H1 (cell line): ENCODE measurements at regions not wholly inside any gene's neighbourhood (a gene's known extent, or its start where the extent isn't known, plus 50 kb on each side); places are given as distances from the start of the nearest gene placed in this dataset.

Experiments
- CTCF ChIA-PET: fragments of 300-600 bp; sonication (Branson Sonifier 250); formaldehyde crosslinking; loops from one replicate; lab custom pipeline; 2021; ENCODE audit not compliant: partially characterized antibody; lab: Charles Lee
- POLR2A ChIA-PET: fragments of 300-600 bp; sonication (Branson Sonifier 250); formaldehyde crosslinking; loops from one replicate; lab custom pipeline; 2021; ENCODE audit warnings: inconsistent platforms; ENCODE audit not compliant: partially characterized antibody; lab: Charles Lee
- DNase-seq, 2 experiments: peaks; one replicate each; pipeline versions ENCODE4 v3.0.0 to v3.0.0-alpha.2; 2010 to 2022; ENCODE audit warnings: low spot score in 2 of 2, low read depth in 1 of 2, mixed read lengths in 1 of 2
- FAIRE-seq: peaks from 2 replicates; lab custom pipeline; 2011; peaks lifted over from hg19 to GRCh38; lab: Jason Lieb, UNC
- H2AFZ ChIP-seq: 2 replicates; pipeline ENCODE4 v1.8.1; 2012; ENCODE audit warnings: low read length, inconsistent platforms
- H2AK5ac ChIP-seq: 2 replicates; pipeline ENCODE4 v1.6.1; 2013; ENCODE audit warnings: low read depth, low read length
- H2BK120ac ChIP-seq: replicated peaks from 2 replicates; pipeline ENCODE3; 2013; ENCODE audit warnings: low read depth, low read length, inconsistent platforms
- H2BK12ac ChIP-seq: 2 replicates; pipeline ENCODE4 v1.6.1; 2013; ENCODE audit warnings: low read depth, low read length
- H2BK15ac ChIP-seq: 2 replicates; pipeline ENCODE4 v1.6.1; 2013; ENCODE audit warnings: low read length
- H2BK20ac ChIP-seq: 2 replicates; pipeline ENCODE4 v1.6.1; 2013; ENCODE audit warnings: low read length
- H2BK5ac ChIP-seq: 2 replicates; pipeline ENCODE4 v1.6.1; 2013; ENCODE audit warnings: low read depth, low read length
- H3K14ac ChIP-seq: 2 replicates; pipeline ENCODE4 v1.6.1; 2013; ENCODE audit warnings: inconsistent platforms; ENCODE audit not compliant: insufficient read length
- H3K18ac ChIP-seq: 2 replicates; pipeline ENCODE4 v1.6.1; 2013; ENCODE audit warnings: low read length; ENCODE audit errors: extremely low read depth
- H3K23ac ChIP-seq: 2 replicates; pipeline ENCODE4 v1.6.1; 2013; ENCODE audit warnings: inconsistent platforms; ENCODE audit not compliant: insufficient read length
- H3K23me2 ChIP-seq: 2 replicates; pipeline ENCODE4 v1.6.1; 2013; ENCODE audit warnings: low read depth, low read length
- H3K27ac ChIP-seq: 2 replicates; pipeline ENCODE4 v1.6.1; 2011; ENCODE audit warnings: low read depth, low read length, inconsistent platforms
- H3K27me3 ChIP-seq, 4 experiments: replicated peaks in 1 of 4; 1 replicate in 1 of 4; 2 replicates in 3 of 4; pipeline versions ENCODE4 v1.6.1 to v1.8.1; 2011 to 2013; ENCODE audit warnings: low read length in 3 of 4, mild to moderate bottlenecking in 3 of 4, inconsistent platforms in 2 of 4, mixed read lengths in 2 of 4, moderate library complexity in 1 of 4; ENCODE audit not compliant: control insufficient read depth in 3 of 4, insufficient read depth in 3 of 4; ENCODE audit errors: extremely low read depth in 1 of 4
- H3K36me3 ChIP-seq, 4 experiments: 2 replicates each; pipeline versions ENCODE4 v1.6.1 to v1.8.1; 2011 to 2013; ENCODE audit warnings: mild to moderate bottlenecking in 4 of 4, low read length in 3 of 4, moderate library complexity in 2 of 4, control low read depth in 1 of 4, inconsistent platforms in 1 of 4; ENCODE audit not compliant: insufficient read depth in 4 of 4, control insufficient read depth in 2 of 4
- H3K4ac ChIP-seq: replicated peaks from 2 replicates; pipeline ENCODE3; 2013; ENCODE audit warnings: low read length, low read depth, mixed read lengths, inconsistent platforms; ENCODE audit not compliant: insufficient read length
- H3K4me1 ChIP-seq, 4 experiments: replicated peaks in 1 of 4; 1 replicate in 1 of 4; 2 replicates in 3 of 4; pipeline versions ENCODE4 v1.6.1 to v1.8.1; 2011 to 2013; ENCODE audit warnings: low read length in 3 of 4, inconsistent platforms in 2 of 4, mixed read lengths in 1 of 4; ENCODE audit not compliant: insufficient read depth in 4 of 4, control insufficient read depth in 3 of 4
- H3K4me2 ChIP-seq, 2 experiments: 2 replicates each; pipeline versions ENCODE4 v1.6.1 to v1.8.1; 2011 to 2013; ENCODE audit warnings: low read depth in 2 of 2, low read length in 2 of 2, control low read depth in 1 of 2, inconsistent platforms in 1 of 2, mild to moderate bottlenecking in 1 of 2; ENCODE audit not compliant: insufficient read depth in 1 of 2
- H3K4me3 ChIP-seq, 4 experiments: fragments of 200-600, 300-600 bp in 1 of 4; sonication (generic), shearing (Covaris generic), sonication (Bioruptor Twin) in 1 of 4; 2 replicates each; pipeline versions ENCODE4 v1.5.1 to v1.8.1; 2011 to 2016; ENCODE audit warnings: low read length in 4 of 4, low read depth in 3 of 4, control low read depth in 2 of 4, inconsistent platforms in 2 of 4, mild to moderate bottlenecking in 2 of 4, mixed read lengths in 1 of 4, moderate library complexity in 1 of 4; ENCODE audit not compliant: insufficient read depth in 2 of 4; ENCODE audit errors: extremely low read depth in 1 of 4
- H3K56ac ChIP-seq: replicated peaks from 2 replicates; pipeline ENCODE3; 2013; ENCODE audit warnings: low read depth, mild to moderate bottlenecking, mixed read lengths, low read length, inconsistent platforms; ENCODE audit not compliant: insufficient read length
- H3K79me1 ChIP-seq: 2 replicates; pipeline ENCODE4 v1.6.1; 2013; ENCODE audit warnings: low read depth, low read length, control low read depth
- H3K79me2 ChIP-seq, 2 experiments: 2 replicates each; pipeline versions ENCODE4 v1.6.1 to v1.8.1; 2012 to 2013; ENCODE audit warnings: low read length in 2 of 2, mild to moderate bottlenecking in 2 of 2, inconsistent platforms in 1 of 2; ENCODE audit not compliant: insufficient read depth in 2 of 2, control insufficient read depth in 1 of 2
- H3K9ac ChIP-seq, 4 experiments: replicated peaks in 1 of 4; 1 replicate in 1 of 4; 2 replicates in 3 of 4; pipeline versions ENCODE4 v1.6.1 to v1.8.1; 2011 to 2013; ENCODE audit warnings: low read depth in 3 of 4, low read length in 3 of 4, control low read depth in 2 of 4, mild to moderate bottlenecking in 2 of 4, moderate library complexity in 2 of 4, inconsistent platforms in 1 of 4; ENCODE audit errors: extremely low read depth in 1 of 4
- H3K9me3 ChIP-seq, 2 experiments: 2 replicates each; pipeline versions ENCODE4 v1.6.1 to v1.8.1; 2012 to 2013; ENCODE audit warnings: mild to moderate bottlenecking in 2 of 2, moderate library complexity in 2 of 2, control low read depth in 1 of 2, inconsistent platforms in 1 of 2, low read depth in 1 of 2, low read length in 1 of 2, mixed read lengths in 1 of 2; ENCODE audit not compliant: insufficient read depth in 2 of 2
- H4K20me1 ChIP-seq, 2 experiments: replicated peaks in 1 of 2; 2 replicates each; pipeline versions ENCODE3 to v1.8.1; 2011 to 2013; ENCODE audit warnings: inconsistent platforms in 2 of 2, low read length in 2 of 2, mild to moderate bottlenecking in 1 of 2; ENCODE audit not compliant: insufficient read depth in 2 of 2, control insufficient read depth in 1 of 2
- H4K5ac ChIP-seq: 2 replicates; pipeline ENCODE4 v1.6.1; 2013; ENCODE audit warnings: low read length, low read depth, mixed read lengths, inconsistent platforms; ENCODE audit not compliant: insufficient read length
- H4K8ac ChIP-seq: 2 replicates; pipeline ENCODE4 v1.8.0; 2013; ENCODE audit warnings: mild to moderate bottlenecking, moderate library complexity, low read length, inconsistent platforms; ENCODE audit not compliant: insufficient read depth; ENCODE audit errors: extremely low read depth
- H4K91ac ChIP-seq: replicated peaks from 2 replicates; pipeline ENCODE3; 2013; ENCODE audit warnings: low read length, mixed read lengths, inconsistent platforms; ENCODE audit not compliant: insufficient read length
- POU5F1 ChIP-seq: IDR thresholded peaks from 2 replicates; pipeline ENCODE4 v1.6.1; 2011; ENCODE audit warnings: low read depth, mild to moderate bottlenecking, low read length, moderate library complexity
- WGBS, 2 experiments: shearing (Covaris generic) in 1 of 2; methylation state at CpG; one replicate each; pipeline versions ENCODE4 v1.1.6 to v1.1.7; 2013 to 2015; ENCODE audit warnings: low lambda C conversion rate in 2 of 2, mixed read lengths in 2 of 2, inconsistent platforms in 1 of 2, low coverage in 1 of 2, missing lambda C conversion rate in 1 of 2; ENCODE audit not compliant: insufficient replicate concordance in 2 of 2, insufficient coverage in 1 of 2, insufficient read length in 1 of 2; ENCODE audit errors: extremely low coverage in 1 of 2, missing lambda C conversion rate in 1 of 2; 5-methylcytosine and 5-hydroxymethylcytosine counted together

GRCh38 chr11:128219731-128220120 lies 367.6 kb downstream of the ETS1 start:
- no peak overlapping the region for H3K4me3 ChIP-seq
- no peak overlapping the region for H3K4me2 ChIP-seq
- H3K23ac ChIP-seq = no peak overlapping the region
- no peak overlapping the region for H2BK120ac ChIP-seq
- CTCF ChIA-PET = interaction anchor here (0.5 to 1.1 kb wide), 4 partner anchors 8 to 69 kb away, joined by 3 to 4 read pairs (median 4); no protein-coding TSS in a partner anchor
- H3K4me1 ChIP-seq = no peaks in the 10 kb centered on the region
- no peak overlapping the region for H3K9ac ChIP-seq
- no peak overlapping the region for H3K27ac ChIP-seq
- H3K79me1 ChIP-seq = no peaks in the 10 kb centered on the region
- H4K8ac ChIP-seq = no peak overlapping the region
- H3K56ac ChIP-seq = no peak overlapping the region
- no peak for FAIRE-seq
- WGBS, 2 experiments = 83% methylated on average over 4 of the region's 4 CpGs; no CpG with 5 or more reads in 1 of the 2 experiments
- H3K23me2 ChIP-seq = no peaks in the 10 kb centered on the region; the same call in 1 of the 2 replicates
- no peaks in the 10 kb centered on the region for H3K27me3 ChIP-seq
- H2AK5ac ChIP-seq = no peak overlapping the region
- POLR2A ChIA-PET = no interaction called here
- H3K9me3 ChIP-seq = peaks cover 9 to 13% of the 10 kb centered on the region in 2 experiments
- H3K36me3 ChIP-seq = peaks cover 0 to 5% (median 0%) of the 10 kb centered on the region in 4 experiments; a peak in 1 of 8 replicates
- H3K4ac ChIP-seq = no peak overlapping the region
- H2BK12ac ChIP-seq = no peak overlapping the region
- no peak overlapping the region for H3K18ac ChIP-seq
- no peak overlapping the region for H2BK5ac ChIP-seq
- H2AFZ ChIP-seq = no peak overlapping the region
- no peak for DNase-seq
- no peak overlapping the region for H3K14ac ChIP-seq
- no peak overlapping the region for H2BK20ac ChIP-seq
- H4K5ac ChIP-seq = no peak overlapping the region
- H2BK15ac ChIP-seq = no peak overlapping the region
- H3K79me2 ChIP-seq = no peaks in the 10 kb centered on the region
- H4K20me1 ChIP-seq = no peaks in the 10 kb centered on the region
- no peak overlapping the region for H4K91ac ChIP-seq
- no peak for TF ChIP-seq POU5F1
